OCI-LY1 (cell line): ENCODE measurements at regions not wholly inside any gene's neighbourhood (a gene's known extent, or its start where the extent isn't known, plus 50 kb on each side); places are given as distances from the start of the nearest gene placed in this dataset.

Experiments
- H2AFZ ChIP-seq: fragments of 200-600 bp; sonication (generic), shearing (Covaris generic); 2 replicates; pipeline ENCODE4 v1.6.0; 2014; ENCODE audit warnings: antibody characterized with exemption, mild to moderate bottlenecking, low read length
- H3F3A ChIP-seq: fragments of 200-600 bp; sonication (generic), shearing (Covaris generic); 2 replicates; pipeline ENCODE4 v1.6.0; 2014; ENCODE audit warnings: mild to moderate bottlenecking, antibody characterized with exemption, low read length, moderate library complexity; ENCODE audit not compliant: insufficient read depth
- H3K27ac ChIP-seq: fragments of 200-600 bp; sonication (generic); 2 replicates; pipeline ENCODE4 v1.5.1; 2014; ENCODE audit warnings: low read length, mixed run types, mild to moderate bottlenecking, low read depth; ENCODE audit not compliant: poor library complexity, severe bottlenecking
- H3K27me3 ChIP-seq: fragments of 200-600 bp; sonication (generic); 2 replicates; pipeline ENCODE4 v1.6.0; 2014; ENCODE audit warnings: antibody characterized with exemption, mild to moderate bottlenecking, low read length, moderate library complexity; ENCODE audit not compliant: insufficient read depth
- H3K36me3 ChIP-seq: fragments of 200-600 bp; sonication (generic); 2 replicates; pipeline ENCODE4 v1.6.1; 2014; ENCODE audit warnings: mild to moderate bottlenecking, antibody characterized with exemption, low read length, moderate library complexity, mixed read lengths; ENCODE audit not compliant: insufficient read depth
- H3K4me1 ChIP-seq: fragments of 200-600 bp; sonication (generic); 2 replicates; pipeline ENCODE4 v1.5.1; 2014; ENCODE audit warnings: mild to moderate bottlenecking, low read length, moderate library complexity; ENCODE audit not compliant: insufficient read depth, severe bottlenecking
- H3K4me2 ChIP-seq: fragments of 200-600 bp; sonication (generic), shearing (Covaris generic); 2 replicates; pipeline ENCODE4 v1.6.1; 2014; ENCODE audit warnings: low read length
- H3K4me3 ChIP-seq: fragments of 200-600 bp; sonication (generic); 2 replicates; pipeline ENCODE4 v1.5.1; 2014; ENCODE audit warnings: low read length, low read depth, mild to moderate bottlenecking, mixed read lengths; ENCODE audit not compliant: poor library complexity, severe bottlenecking
- H3K79me2 ChIP-seq: fragments of 200-600 bp; shearing (Covaris generic); 2 replicates; pipeline ENCODE4 v1.6.1; 2016; ENCODE audit warnings: mixed run types, low read length, mixed read lengths; ENCODE audit not compliant: insufficient read depth
- H3K9ac ChIP-seq: fragments of 200-600 bp; sonication (generic), shearing (Covaris generic); 2 replicates; pipeline ENCODE4 v1.6.1; 2014; ENCODE audit warnings: mild to moderate bottlenecking, low read length, mixed read lengths
- H3K9me2 ChIP-seq: fragments of 200-600 bp; sonication (generic), shearing (Covaris generic); 2 replicates; pipeline ENCODE4 v1.6.1; 2014; ENCODE audit warnings: low read depth, mild to moderate bottlenecking, low read length, mixed read lengths
- H3K9me3 ChIP-seq: fragments of 200-600 bp; shearing (Covaris generic); 2 replicates; pipeline ENCODE4 v1.6.1; 2014; ENCODE audit warnings: low read length, mixed read lengths
- H4K20me1 ChIP-seq: fragments of 200-600 bp; sonication (generic), shearing (Covaris generic); 2 replicates; pipeline ENCODE4 v1.6.0; 2016; ENCODE audit warnings: mild to moderate bottlenecking, low read length; ENCODE audit not compliant: insufficient read depth
- CTCF ChIP-seq: fragments of 200-600 bp; sonication (generic), shearing (Covaris generic); IDR thresholded peaks from 2 replicates; pipeline ENCODE4 v1.5.1; 2017; ENCODE audit warnings: mild to moderate bottlenecking, antibody characterized with exemption, low read length, moderate library complexity, mixed read lengths
- EZH2 ChIP-seq: fragments of 200-600 bp; sonication (generic), shearing (Covaris generic); IDR thresholded peaks from 2 replicates; pipeline ENCODE4 v1.8.0; 2017; ENCODE audit warnings: borderline replicate concordance, mixed run types, mild to moderate bottlenecking, antibody characterized with exemption, low read length, moderate library complexity, mixed read lengths

GRCh38 chr4:27985522-27985921 lies 1124.9 kb downstream of the STIM2 start:
- H3K4me1 ChIP-seq = no peaks in the 10 kb centered on the region
- H3K4me2 ChIP-seq = no peak overlapping the region
- H3K9ac ChIP-seq = no peak overlapping the region
- H3K36me3 ChIP-seq = no peaks in the 10 kb centered on the region
- no peaks in the 10 kb centered on the region for H3K79me2 ChIP-seq
- no peaks in the 10 kb centered on the region for H3F3A ChIP-seq
- no peak overlapping the region for H3K27ac ChIP-seq
- no peak for TF ChIP-seq EZH2
- TF ChIP-seq CTCF = no peak
- H3K4me3 ChIP-seq = no peak overlapping the region
- no peaks in the 10 kb centered on the region for H4K20me1 ChIP-seq
- no peaks in the 10 kb centered on the region for H3K27me3 ChIP-seq
- H2AFZ ChIP-seq = no peak overlapping the region
- H3K9me3 ChIP-seq = no peaks in the 10 kb centered on the region
- H3K9me2 ChIP-seq = no peaks in the 10 kb centered on the region

- H3F3A ChIP-seq = no peaks in the 10 kb centered on the region
- H3K9me3 ChIP-seq = no peaks in the 10 kb centered on the region
- no peaks in the 10 kb centered on the region for H3K9me2 ChIP-seq
- no peaks in the 10 kb centered on the region for H4K20me1 ChIP-seq
- no peak overlapping the region for H2AFZ ChIP-seq
- H3K9ac ChIP-seq = no peak overlapping the region
- no peaks in the 10 kb centered on the region for H3K79me2 ChIP-seq
- no peaks in the 10 kb centered on the region for H3K4me1 ChIP-seq
- H3K4me3 ChIP-seq = no peak overlapping the region
- H3K27me3 ChIP-seq = no peaks in the 10 kb centered on the region
- no peak overlapping the region for H3K27ac ChIP-seq
- H3K4me2 ChIP-seq = no peak overlapping the region
- no peaks in the 10 kb centered on the region for H3K36me3 ChIP-seq
- TF ChIP-seq EZH2 (no peak), CTCF (no peak)
Measured at GRCh38 chr4:27986476-27986875, 1125.8 kb downstream of the STIM2 start.

- Histone ChIP-seq H3F3A (no peaks in the 10 kb centered on the region), H3K9ac (no peak overlapping the region), H3K9me3 (no peaks in the 10 kb centered on the region), H4K20me1 (no peaks in the 10 kb centered on the region), H3K27ac (no peak overlapping the region), H3K4me3 (no peak overlapping the region), H3K4me2 (no peak overlapping the region), H2AFZ (no peak overlapping the region), H3K79me2 (no peaks in the 10 kb centered on the region), H3K27me3 (no peaks in the 10 kb centered on the region), H3K4me1 (no peaks in the 10 kb centered on the region), H3K36me3 (no peaks in the 10 kb centered on the region), H3K9me2 (no peaks in the 10 kb centered on the region)
- TF ChIP-seq CTCF (no peak), EZH2 (no peak)
Measured at GRCh38 chr4:28001698-28002097, 1141.1 kb downstream of the STIM2 start.
